OCI-LY3 (cell line): ENCODE measurements at regions not wholly inside any gene's neighbourhood (a gene's known extent, or its start where the extent isn't known, plus 50 kb on each side); places are given as distances from the start of the nearest gene placed in this dataset.

Experiments
- H2AFZ ChIP-seq: fragments of 200-600, 300-600 bp; shearing (Covaris generic); 2 replicates; pipeline ENCODE4 v1.6.0; 2014; ENCODE audit warnings: antibody characterized with exemption, low read depth, low read length
- H3K27ac ChIP-seq: fragments of 200-600, 300-600 bp; sonication (generic); 2 replicates; pipeline ENCODE4 v1.5.1; 2014; ENCODE audit warnings: mild to moderate bottlenecking, low read length, moderate library complexity, mixed read lengths
- H3K27me3 ChIP-seq: fragments of 200-600, 300-600 bp; sonication (generic); 2 replicates; pipeline ENCODE4 v1.6.1; 2014; ENCODE audit warnings: low read depth, low read length, mixed read lengths
- H3K36me3 ChIP-seq: fragments of 200-600, 300-600 bp; sonication (generic); replicated peaks from 2 replicates; pipeline ENCODE3; 2014; ENCODE audit warnings: low read depth, low read length, mixed read lengths
- H3K4me1 ChIP-seq: fragments of 300-600, 200-600 bp; sonication (generic); 2 replicates; pipeline ENCODE4 v1.6.1; 2014; ENCODE audit warnings: low read length, mixed read lengths
- H3K4me2 ChIP-seq: fragments of 200-600, 300-600 bp; sonication (generic); 2 replicates; pipeline ENCODE4 v1.6.1; 2014; ENCODE audit warnings: low read length, mixed read lengths
- H3K4me3 ChIP-seq: fragments of 300-600, 200-600 bp; sonication (generic); 2 replicates; pipeline ENCODE4 v1.5.1; 2014; ENCODE audit warnings: antibody characterized with exemption, mild to moderate bottlenecking, low read length, moderate library complexity
- H3K79me2 ChIP-seq: fragments of 300-600, 200-600 bp; shearing (Covaris generic); 2 replicates; pipeline ENCODE4 v1.6.1; 2014; ENCODE audit warnings: mild to moderate bottlenecking, low read length, mixed read lengths
- H3K9ac ChIP-seq: fragments of 300-600, 200-600 bp; shearing (Covaris generic); 2 replicates; pipeline ENCODE4 v1.6.0; 2014; ENCODE audit warnings: mild to moderate bottlenecking, low read length, moderate library complexity
- H3K9me3 ChIP-seq: fragments of 200-600, 300-600 bp; shearing (Covaris generic); 2 replicates; pipeline ENCODE4 v1.6.1; 2014; ENCODE audit warnings: low read length, mixed read lengths; ENCODE audit not compliant: insufficient read depth
- H4K20me1 ChIP-seq: fragments of 200-600, 300-600 bp; sonication (generic); 2 replicates; pipeline ENCODE4 v1.6.1; 2016; ENCODE audit warnings: low read length, mixed read lengths; ENCODE audit not compliant: insufficient read depth
- CTCF ChIP-seq: fragments of 200-600, 300-600 bp; sonication (generic); IDR thresholded peaks from 2 replicates; pipeline ENCODE4 v1.5.1; 2014; ENCODE audit warnings: antibody characterized with exemption, low read length, low read depth
- EZH2phosphoT487 ChIP-seq: fragments of 200-600 bp; shearing (Covaris generic); IDR thresholded peaks from 2 replicates; pipeline ENCODE4 v1.6.1; 2018; ENCODE audit warnings: antibody characterized with exemption, mixed run types, low read depth

GRCh38 chr3:178907081-178907480 is 164.5 kb downstream of the ZMAT3 start:
- no peak for TF ChIP-seq EZH2phosphoT487
- no peak for TF ChIP-seq CTCF
- no peak overlapping the region for H3K4me2 ChIP-seq

GRCh38 chr3:178901204-178901603 is 170.4 kb downstream of the ZMAT3 start:
- Histone ChIP-seq H3K79me2 (no peaks in the 10 kb centered on the region), H4K20me1 (no peaks in the 10 kb centered on the region), H3K4me2 (no peak overlapping the region), H3K4me3 (no peak overlapping the region), H3K9ac (no peak overlapping the region), H3K9me3 (no peaks in the 10 kb centered on the region), H3K27me3 (no peaks in the 10 kb centered on the region), H3K27ac (no peak overlapping the region), H3K4me1 (no peaks in the 10 kb centered on the region), H2AFZ (no peak overlapping the region), H3K36me3 (peaks cover 3% of the 10 kb centered on the region)
- no peak for TF ChIP-seq EZH2phosphoT487
- TF ChIP-seq CTCF: no peak

More at GRCh38 chr3:178907081-178907480, 164.5 kb downstream of the ZMAT3 start:
- Histone ChIP-seq H4K20me1 (no peaks in the 10 kb centered on the region), H3K27ac (no peak overlapping the region), H3K4me3 (no peak overlapping the region), H3K79me2 (no peaks in the 10 kb centered on the region), H3K27me3 (no peaks in the 10 kb centered on the region), H3K9me3 (no peaks in the 10 kb centered on the region), H3K9ac (no peak overlapping the region), H2AFZ (no peak overlapping the region), H3K4me1 (no peaks in the 10 kb centered on the region), H3K36me3 (peaks cover 13% of the 10 kb centered on the region)

GRCh38 chr3:178900029-178900646 is 171.5 kb downstream of the ZMAT3 start:
- Histone ChIP-seq H3K36me3 (peaks cover 3% of the 10 kb centered on the region), H3K79me2 (no peaks in the 10 kb centered on the region), H3K4me2 (no peak overlapping the region), H3K9me3 (no peaks in the 10 kb centered on the region), H3K4me1 (no peaks in the 10 kb centered on the region), H3K27me3 (no peaks in the 10 kb centered on the region), H3K27ac (no peak overlapping the region), H3K9ac (no peak overlapping the region), H4K20me1 (no peaks in the 10 kb centered on the region), H2AFZ (no peak overlapping the region), H3K4me3 (no peak overlapping the region)
- TF ChIP-seq EZH2phosphoT487 (no peak), CTCF (no peak)

- Histone ChIP-seq H3K4me3 (no peak overlapping the region), H3K9me3 (no peaks in the 10 kb centered on the region), H4K20me1 (no peaks in the 10 kb centered on the region), H3K36me3 (no peaks in the 10 kb centered on the region), H3K4me2 (no peak overlapping the region), H3K27me3 (no peaks in the 10 kb centered on the region), H3K79me2 (no peaks in the 10 kb centered on the region), H2AFZ (no peak overlapping the region), H3K27ac (no peak overlapping the region), H3K9ac (no peak overlapping the region), H3K4me1 (no peaks in the 10 kb centered on the region)
- no peak for TF ChIP-seq EZH2phosphoT487
- TF ChIP-seq CTCF: no peak
Measured at GRCh38 chr3:178895178-178895789, 176.3 kb downstream of the ZMAT3 start.
